ENCODE measurements at regions not wholly inside any gene's neighbourhood (a gene's known extent, or its start where the extent isn't known, plus 50 kb on each side); places are given as distances from the start of the nearest gene placed in this dataset.

- no peaks in the 10 kb centered on the region for H3K27me3 ChIP-seq
- H3K27ac ChIP-seq: no peak overlapping the region
- no peak for DNase-seq
- intact Hi-C loops (cut with DNase I; ENCODE audit: low total_unique reads): no loop called here
- no peaks in the 10 kb centered on the region for H3K36me3 ChIP-seq
- no peaks in the 10 kb centered on the region for H3K9me3 ChIP-seq
- no peak overlapping the region for H3K4me3 ChIP-seq
- TF ChIP-seq CTCF (IDR thresholded peaks at IDR 0.05): no peak
- no peak for TF ChIP-seq POLR2A (IDR thresholded peaks at IDR 0.05)
- H3K4me1 ChIP-seq: no peaks in the 10 kb centered on the region
Measured at GRCh38 chr5:15234911-15235310, 265.1 kb upstream of the FBXL7 start.

- intact Hi-C loops (cut with DNase I; ENCODE audit: low total_unique reads): no loop called here
- Histone ChIP-seq H3K27me3 (no peaks in the 10 kb centered on the region), H3K36me3 (no peaks in the 10 kb centered on the region), H3K27ac (no peak overlapping the region), H3K9me3 (no peaks in the 10 kb centered on the region), H3K4me1 (no peaks in the 10 kb centered on the region), H3K4me3 (no peak overlapping the region)
- DNase-seq: no peak
- TF ChIP-seq POLR2A (IDR thresholded peaks at IDR 0.05): no peak
- TF ChIP-seq CTCF (IDR thresholded peaks at IDR 0.05): no peak
Measured at GRCh38 chr5:15234366-15234765, 265.6 kb upstream of the FBXL7 start.

GRCh38 chr5:15233566-15233965, 266.4 kb upstream of the FBXL7 start:
- no peak overlapping the region for H3K4me3 ChIP-seq
- TF ChIP-seq CTCF (IDR thresholded peaks at IDR 0.05) (no peak), POLR2A (IDR thresholded peaks at IDR 0.05) (no peak)

GRCh38 chr5:15222156-15222555, 277.8 kb upstream of the FBXL7 start:
- intact Hi-C loops (cut with DNase I; ENCODE audit: low total_unique reads): no loop called here

More at GRCh38 chr5:15233566-15233965, 266.4 kb upstream of the FBXL7 start:
- Histone ChIP-seq H3K9me3 (no peaks in the 10 kb centered on the region), H3K36me3 (no peaks in the 10 kb centered on the region), H3K27me3 (no peaks in the 10 kb centered on the region), H3K4me1 (no peaks in the 10 kb centered on the region), H3K27ac (no peak overlapping the region)
- DNase-seq: no peak
- intact Hi-C loops (cut with DNase I; ENCODE audit: low total_unique reads): no loop called here

GRCh38 chr5:15220642-15221173, 279.3 kb upstream of the FBXL7 start:
- intact Hi-C loops (cut with DNase I; ENCODE audit: low total_unique reads): no loop called here
- no peaks in the 10 kb centered on the region for H3K27me3 ChIP-seq
- H3K4me1 ChIP-seq: no peaks in the 10 kb centered on the region
- H3K9me3 ChIP-seq: no peaks in the 10 kb centered on the region
- TF ChIP-seq POLR2A (IDR thresholded peaks at IDR 0.05) (no peak), CTCF (IDR thresholded peaks at IDR 0.05) (no peak)
- no peaks in the 10 kb centered on the region for H3K36me3 ChIP-seq
- no peak overlapping the region for H3K4me3 ChIP-seq
- DNase-seq: no peak
- H3K27ac ChIP-seq: no peak overlapping the region

More at GRCh38 chr5:15222156-15222555, 277.8 kb upstream of the FBXL7 start:
- DNase-seq: no peak
- no peaks in the 10 kb centered on the region for H3K4me1 ChIP-seq
- H3K27ac ChIP-seq: no peak overlapping the region
- H3K4me3 ChIP-seq: no peak overlapping the region
- TF ChIP-seq POLR2A (IDR thresholded peaks at IDR 0.05) (no peak), CTCF (IDR thresholded peaks at IDR 0.05) (no peak)
- no peaks in the 10 kb centered on the region for H3K36me3 ChIP-seq
- no peaks in the 10 kb centered on the region for H3K27me3 ChIP-seq
- H3K9me3 ChIP-seq: no peaks in the 10 kb centered on the region

All from uterus (tissue), 3 donors.